Activated T-cell treated with anti-CD3 and anti-CD28 coated beads for 48 hours (primary cell): ENCODE measurements at regions not wholly inside any gene's neighbourhood (a gene's known extent, or its start where the extent isn't known, plus 50 kb on each side); places are given as distances from the start of the nearest gene placed in this dataset.
"Not testable (repeated sequence)": the region's sequence is repeated elsewhere in the genome, so short reads cannot be mapped to it uniquely, and the experiment has no call there.

Experiments
- DNase-seq: peaks from one replicate; pipeline ENCODE4 v3.0.0-alpha.2; 2020; ENCODE audit warnings: low read depth

- not testable (repeated sequence) for DNase-seq
These were observed 1600.0 kb upstream of the NUDT12 start for GRCh38 chr5:105162557-105162956.

GRCh38 chr5:105158526-105158925, 1595.9 kb upstream of the NUDT12 start:
- no peak for DNase-seq

GRCh38 chr5:105150323-105150722, 1587.7 kb upstream of the NUDT12 start:
- no peak for DNase-seq

GRCh38 chr5:105146867-105147266, 1584.3 kb upstream of the NUDT12 start:
- no peak for DNase-seq

- DNase-seq = no peak
These were observed 1582.6 kb upstream of the NUDT12 start for GRCh38 chr5:105145152-105145551.

- no peak for DNase-seq
These were observed 1571.7 kb upstream of the NUDT12 start for GRCh38 chr5:105134328-105134727.

- DNase-seq = no peak
These were observed 1570.5 kb upstream of the NUDT12 start for GRCh38 chr5:105133087-105133486.

- no peak for DNase-seq
These were observed 1570.0 kb upstream of the NUDT12 start for GRCh38 chr5:105132581-105132980.

GRCh38 chr5:105131045-105131444, 1568.5 kb upstream of the NUDT12 start:
- DNase-seq = no peak

- DNase-seq = no peak
These were observed 1539.0 kb upstream of the NUDT12 start for GRCh38 chr5:105101577-105101976.

- no peak for DNase-seq
These were observed 1526.4 kb upstream of the NUDT12 start for GRCh38 chr5:105088961-105089360.

GRCh38 chr5:105088102-105088501, 1525.5 kb upstream of the NUDT12 start:
- no peak for DNase-seq

GRCh38 chr5:105057893-105058292, 1495.3 kb upstream of the NUDT12 start:
- DNase-seq = no peak

GRCh38 chr5:105057001-105057436, 1494.4 kb upstream of the NUDT12 start:
- DNase-seq = no peak

GRCh38 chr5:105054406-105054805, 1491.8 kb upstream of the NUDT12 start:
- DNase-seq = no peak

- DNase-seq = no peak
These were observed 1480.0 kb upstream of the NUDT12 start for GRCh38 chr5:105042623-105043022.

- not testable (repeated sequence) for DNase-seq
These were observed 1474.2 kb upstream of the NUDT12 start for GRCh38 chr5:105036814-105037213.

- no peak for DNase-seq
These were observed 1471.8 kb upstream of the NUDT12 start for GRCh38 chr5:105034401-105034763.

- no peak for DNase-seq
These were observed 1471.2 kb upstream of the NUDT12 start for GRCh38 chr5:105033637-105034400.

- DNase-seq = no peak
These were observed 1470.3 kb upstream of the NUDT12 start for GRCh38 chr5:105032917-105033316.

- no peak for DNase-seq
These were observed 1467.6 kb upstream of the NUDT12 start for GRCh38 chr5:105030153-105030552.

GRCh38 chr5:105015098-105015497, 1452.5 kb upstream of the NUDT12 start:
- no peak for DNase-seq

GRCh38 chr5:104998572-104998971, 1436.0 kb upstream of the NUDT12 start:
- DNase-seq = no peak

- no peak for DNase-seq
These were observed 1435.6 kb upstream of the NUDT12 start for GRCh38 chr5:104998169-104998568.
